ENCODE measurements at regions not wholly inside any gene's neighbourhood (a gene's known extent, or its start where the extent isn't known, plus 50 kb on each side); places are given as distances from the start of the nearest gene placed in this dataset.
A peak's percentile ranks its signal among the peaks of the same experiment; 100 is the strongest.

DNA sequence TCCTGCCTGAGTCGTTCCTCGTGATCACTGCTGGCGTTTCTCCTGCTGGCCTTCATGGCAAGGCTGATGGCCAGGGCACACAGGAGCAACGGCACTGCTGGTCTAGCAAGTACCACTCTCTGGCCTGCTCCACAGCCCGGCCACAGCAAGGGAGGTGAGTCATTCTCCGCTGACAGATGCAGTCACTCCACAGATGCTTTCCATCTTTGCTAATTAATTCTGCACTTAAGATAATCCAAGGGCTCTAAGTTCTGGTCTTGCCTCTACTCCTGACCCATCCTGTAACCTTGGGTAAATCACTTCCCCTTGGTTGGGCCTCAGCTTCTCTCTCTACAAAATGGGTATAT lies 244.4 kb downstream of the RPS24 start:
- TF ChIP-seq POLR2AphosphoS5 (IDR thresholded peaks at IDR 0.05; ENCODE audit: low read depth, low read length) (peak; percentile 24; the same call in 1 of the 2 replicates), EP300 (IDR thresholded peaks at IDR 0.05; ENCODE audit: borderline replicate concordance in 1 of 2, low read depth in 1 of 2, low read length in 1 of 2) (peak in 1 of 2 experiments; percentile 19; a peak in 1 of 4 replicates), RAD21 (IDR thresholded peaks at IDR 0.05; ENCODE audit: low read length) (no peak)
- TF ChIP-seq, protein P1, sequence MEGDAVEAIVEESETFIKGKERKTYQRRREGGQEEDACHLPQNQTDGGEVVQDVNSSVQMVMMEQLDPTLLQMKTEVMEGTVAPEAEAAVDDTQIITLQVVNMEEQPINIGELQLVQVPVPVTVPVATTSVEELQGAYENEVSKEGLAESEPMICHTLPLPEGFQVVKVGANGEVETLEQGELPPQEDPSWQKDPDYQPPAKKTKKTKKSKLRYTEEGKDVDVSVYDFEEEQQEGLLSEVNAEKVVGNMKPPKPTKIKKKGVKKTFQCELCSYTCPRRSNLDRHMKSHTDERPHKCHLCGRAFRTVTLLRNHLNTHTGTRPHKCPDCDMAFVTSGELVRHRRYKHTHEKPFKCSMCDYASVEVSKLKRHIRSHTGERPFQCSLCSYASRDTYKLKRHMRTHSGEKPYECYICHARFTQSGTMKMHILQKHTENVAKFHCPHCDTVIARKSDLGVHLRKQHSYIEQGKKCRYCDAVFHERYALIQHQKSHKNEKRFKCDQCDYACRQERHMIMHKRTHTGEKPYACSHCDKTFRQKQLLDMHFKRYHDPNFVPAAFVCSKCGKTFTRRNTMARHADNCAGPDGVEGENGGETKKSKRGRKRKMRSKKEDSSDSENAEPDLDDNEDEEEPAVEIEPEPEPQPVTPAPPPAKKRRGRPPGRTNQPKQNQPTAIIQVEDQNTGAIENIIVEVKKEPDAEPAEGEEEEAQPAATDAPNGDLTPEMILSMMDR (IDR thresholded peaks at IDR 0.05) = no peak
